Karpas-422 (cell line): ENCODE measurements at regions not wholly inside any gene's neighbourhood (a gene's known extent, or its start where the extent isn't known, plus 50 kb on each side); places are given as distances from the start of the nearest gene placed in this dataset.
A peak's percentile ranks its signal among the peaks of the same experiment; 100 is the strongest.
"Not testable (repeated sequence)": the region's sequence is repeated elsewhere in the genome, so short reads cannot be mapped to it uniquely, and the experiment has no call there.

Experiments
- DNase-seq: peaks from one replicate; pipeline ENCODE4 v3.0.0-alpha.2; 2015
- H2AFZ ChIP-seq: fragments of 200-600 bp; sonication (generic); 2 replicates; pipeline ENCODE4 v1.6.1; 2014; ENCODE audit warnings: antibody characterized with exemption, low read length, mixed read lengths
- H3K27ac ChIP-seq: fragments of 200-600 bp; sonication (generic); 2 replicates; pipeline ENCODE4 v1.5.1; 2014; ENCODE audit warnings: mild to moderate bottlenecking, low read length, moderate library complexity
- H3K27me3 ChIP-seq: fragments of 200-600 bp; sonication (generic); 2 replicates; pipeline ENCODE4 v1.6.1; 2014; ENCODE audit warnings: low read length, mixed read lengths
- H3K36me3 ChIP-seq: fragments of 200-600 bp; sonication (generic); 2 replicates; pipeline ENCODE4 v1.6.1; 2014; ENCODE audit warnings: low read length, mixed read lengths; ENCODE audit not compliant: insufficient read depth
- H3K4me1 ChIP-seq: fragments of 200-600 bp; sonication (generic); 2 replicates; pipeline ENCODE4 v1.6.1; 2014; ENCODE audit warnings: mild to moderate bottlenecking, low read length, mixed read lengths
- H3K4me2 ChIP-seq: fragments of 200-600 bp; sonication (generic); 2 replicates; pipeline ENCODE4 v1.6.1; 2014; ENCODE audit warnings: low read length, low read depth, mild to moderate bottlenecking; ENCODE audit not compliant: poor library complexity, severe bottlenecking
- H3K4me3 ChIP-seq: fragments of 200-600 bp; sonication (generic); 2 replicates; pipeline ENCODE4 v1.5.1; 2014; ENCODE audit warnings: mild to moderate bottlenecking, antibody characterized with exemption, low read length, mixed read lengths
- H3K79me2 ChIP-seq: fragments of 200-600 bp; sonication (generic); 2 replicates; pipeline ENCODE4 v1.6.1; 2014; ENCODE audit warnings: mild to moderate bottlenecking, low read length, mixed read lengths
- H3K9ac ChIP-seq: fragments of 200-600 bp; sonication (generic); 2 replicates; pipeline ENCODE4 v1.6.0; 2014; ENCODE audit warnings: low read length
- H3K9me2 ChIP-seq: fragments of 200-600 bp; sonication (generic), shearing (Covaris generic); replicated peaks from 2 replicates; pipeline ENCODE4 v1.6.0; 2014; ENCODE audit warnings: mild to moderate bottlenecking, low read length, moderate library complexity; ENCODE audit not compliant: insufficient read depth
- H3K9me3 ChIP-seq: fragments of 300-700, 200-600 bp; sonication (generic); 2 replicates; pipeline ENCODE4 v1.6.1; 2014; ENCODE audit warnings: low read length, mixed read lengths
- H4K20me1 ChIP-seq: fragments of 200-600 bp; sonication (generic); 2 replicates; pipeline ENCODE4 v1.6.1; 2014; ENCODE audit warnings: mild to moderate bottlenecking, antibody characterized with exemption, low read length, low read depth; ENCODE audit not compliant: insufficient read depth

DNA sequence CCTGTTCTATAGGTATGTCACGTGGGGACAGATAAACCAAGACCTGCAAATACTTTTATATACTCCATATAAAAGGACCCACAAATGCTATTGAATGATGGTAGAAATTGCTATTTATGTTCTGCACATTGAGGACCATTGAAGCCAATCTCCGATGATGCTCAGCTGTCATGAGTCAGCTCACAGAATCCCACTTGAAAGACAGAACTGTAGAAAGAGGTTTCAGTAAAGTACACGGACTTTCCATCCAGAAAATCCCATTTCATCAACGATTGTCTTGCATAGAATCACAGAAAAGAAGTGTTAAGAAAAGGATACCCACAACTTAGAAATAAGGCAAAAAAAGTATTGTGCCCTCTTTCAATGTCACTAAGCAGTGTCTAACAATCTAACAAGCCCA, 169.0 kb upstream of the COPS8 start:
- Histone ChIP-seq H4K20me1 (no peaks in the 10 kb centered on the region), H3K9me3 (no peaks in the 10 kb centered on the region), H3K27me3 (no peaks in the 10 kb centered on the region), H3K4me2 (no peak overlapping the region), H3K4me3 (no peak overlapping the region), H2AFZ (no peak overlapping the region), H3K79me2 (no peaks in the 10 kb centered on the region), H3K9ac (no peak overlapping the region), H3K27ac (no peak overlapping the region), H3K4me1 (peaks cover 12% of the 10 kb centered on the region), H3K9me2 (no peaks in the 10 kb centered on the region), H3K36me3 (no peaks in the 10 kb centered on the region)
- DNase-seq = no peak

DNA sequence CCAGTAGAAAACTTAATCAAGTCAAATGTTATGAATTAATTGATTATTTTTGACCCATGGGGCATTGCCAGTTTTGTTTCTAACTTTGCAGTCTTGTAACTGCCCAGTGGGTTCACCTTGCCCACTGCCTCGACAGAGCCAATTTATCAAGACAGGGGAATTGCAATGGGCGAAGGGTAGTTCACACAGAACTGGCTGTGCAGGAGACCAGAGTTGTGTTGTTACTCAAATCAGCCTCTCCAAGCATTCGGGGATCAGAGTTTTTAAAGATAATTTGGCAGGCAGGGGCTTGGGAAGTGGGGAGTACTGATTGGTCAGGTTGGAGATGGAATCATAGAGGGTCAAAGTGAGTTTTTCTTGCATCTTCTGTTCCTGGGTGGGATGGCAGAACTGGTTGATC, 168.5 kb upstream of the COPS8 start:
- Histone ChIP-seq H3K4me2 (no peak overlapping the region), H2AFZ (no peak overlapping the region), H3K4me3 (no peak overlapping the region), H3K27me3 (no peaks in the 10 kb centered on the region), H3K4me1 (peaks cover 12% of the 10 kb centered on the region), H3K27ac (no peak overlapping the region), H3K36me3 (no peaks in the 10 kb centered on the region), H3K79me2 (no peaks in the 10 kb centered on the region), H3K9me2 (no peaks in the 10 kb centered on the region), H3K9ac (no peak overlapping the region), H3K9me3 (no peaks in the 10 kb centered on the region), H4K20me1 (no peaks in the 10 kb centered on the region)
- DNase-seq = no peak

DNA sequence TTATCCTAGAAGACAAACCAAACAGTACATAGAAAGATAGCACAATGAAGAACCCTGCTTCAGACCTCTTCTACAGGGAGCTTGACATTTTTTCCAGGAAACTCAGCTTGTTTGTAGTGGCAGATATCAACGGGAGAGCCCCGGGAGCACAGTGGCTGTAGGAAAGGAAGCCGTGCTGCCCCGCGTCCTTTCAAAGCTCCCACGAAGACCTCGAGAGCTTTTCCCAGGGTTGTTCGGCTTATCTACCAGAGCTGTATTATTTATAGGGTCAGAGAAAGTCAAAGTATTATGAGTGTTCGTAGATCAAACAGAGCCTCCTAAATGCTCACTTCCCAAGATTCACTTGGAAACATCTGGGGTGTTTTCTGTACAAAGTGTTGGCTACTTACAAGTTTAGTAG, 167.1 kb upstream of the COPS8 start:
- no peak for DNase-seq
- Histone ChIP-seq H3K9me2 (no peaks in the 10 kb centered on the region), H3K79me2 (no peaks in the 10 kb centered on the region), H3K9ac (no peak overlapping the region), H3K27me3 (no peaks in the 10 kb centered on the region), H3K36me3 (no peaks in the 10 kb centered on the region), H3K4me3 (no peak overlapping the region), H4K20me1 (no peaks in the 10 kb centered on the region), H3K4me2 (no peak overlapping the region), H3K9me3 (no peaks in the 10 kb centered on the region), H3K4me1 (peaks cover 12% of the 10 kb centered on the region), H3K27ac (no peak overlapping the region), H2AFZ (no peak overlapping the region)

DNA sequence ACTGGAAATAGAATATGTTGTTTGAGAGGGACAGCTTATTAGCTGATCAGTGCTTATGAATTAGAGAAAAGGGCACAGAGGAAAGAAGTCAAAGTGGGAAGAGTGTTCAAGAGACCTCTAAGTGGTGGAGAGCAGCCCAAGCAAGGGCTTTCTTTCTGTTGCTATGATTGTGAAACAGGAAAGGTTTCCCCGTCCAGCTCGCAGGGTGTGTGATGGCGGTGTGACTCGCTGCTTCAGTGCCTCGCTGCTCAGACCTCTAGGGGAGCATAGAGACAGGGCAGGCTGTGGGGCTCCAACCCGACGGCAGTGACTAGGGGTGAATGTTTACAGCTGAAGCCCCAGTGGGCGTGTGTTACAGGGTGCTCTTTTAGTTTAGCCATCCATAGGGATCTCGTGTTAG, 166.5 kb upstream of the COPS8 start:
- no peaks in the 10 kb centered on the region for H3K9me3 ChIP-seq
- H4K20me1 ChIP-seq = no peaks in the 10 kb centered on the region
- no peaks in the 10 kb centered on the region for H3K9me2 ChIP-seq
- peaks cover 12% of the 10 kb centered on the region for H3K4me1 ChIP-seq
- DNase-seq = no peak
- H3K4me3 ChIP-seq = no peak overlapping the region
- no peak overlapping the region for H3K9ac ChIP-seq
- H3K27me3 ChIP-seq = no peaks in the 10 kb centered on the region
- no peaks in the 10 kb centered on the region for H3K79me2 ChIP-seq
- H3K27ac ChIP-seq = no peak overlapping the region
- no peak overlapping the region for H2AFZ ChIP-seq
- no peak overlapping the region for H3K4me2 ChIP-seq
- no peaks in the 10 kb centered on the region for H3K36me3 ChIP-seq

DNA sequence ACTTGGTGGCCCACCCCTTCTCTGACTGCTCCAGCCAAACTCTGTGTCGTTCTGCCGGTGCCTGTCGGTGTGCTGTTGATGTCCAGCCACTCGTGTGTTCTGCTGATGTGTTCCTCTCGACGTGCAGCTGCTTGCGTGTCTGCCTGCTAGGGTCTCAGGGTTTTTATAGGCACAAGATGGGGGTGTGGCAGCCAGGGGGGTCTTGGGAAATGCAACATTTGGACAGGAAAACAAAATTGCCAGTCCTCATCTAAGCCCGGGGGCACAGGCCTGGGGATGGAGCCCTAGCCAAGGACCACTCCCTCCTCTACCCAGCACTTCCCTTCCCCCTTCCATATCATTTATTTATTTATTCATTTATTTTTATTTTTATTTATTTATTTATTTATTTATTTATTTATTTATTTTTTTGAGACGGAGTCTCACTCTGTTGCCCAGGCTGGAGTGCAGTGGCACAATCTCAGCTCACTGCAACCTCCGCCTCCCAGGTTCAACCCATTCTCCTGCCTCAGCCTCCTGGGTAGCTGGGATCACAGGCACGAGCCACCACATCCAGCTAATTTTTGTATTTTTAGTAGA, 165.8 kb upstream of the COPS8 start:
- not testable (repeated sequence) for H4K20me1 ChIP-seq, H3K4me2 ChIP-seq, H3K36me3 ChIP-seq, H3K27me3 ChIP-seq, DNase-seq, H3K9me3 ChIP-seq, H3K9me2 ChIP-seq, H2AFZ ChIP-seq, H3K4me3 ChIP-seq, H3K27ac ChIP-seq, H3K9ac ChIP-seq, H3K79me2 ChIP-seq
- H3K4me1 ChIP-seq = peaks cover 12% of the 10 kb centered on the region

DNA sequence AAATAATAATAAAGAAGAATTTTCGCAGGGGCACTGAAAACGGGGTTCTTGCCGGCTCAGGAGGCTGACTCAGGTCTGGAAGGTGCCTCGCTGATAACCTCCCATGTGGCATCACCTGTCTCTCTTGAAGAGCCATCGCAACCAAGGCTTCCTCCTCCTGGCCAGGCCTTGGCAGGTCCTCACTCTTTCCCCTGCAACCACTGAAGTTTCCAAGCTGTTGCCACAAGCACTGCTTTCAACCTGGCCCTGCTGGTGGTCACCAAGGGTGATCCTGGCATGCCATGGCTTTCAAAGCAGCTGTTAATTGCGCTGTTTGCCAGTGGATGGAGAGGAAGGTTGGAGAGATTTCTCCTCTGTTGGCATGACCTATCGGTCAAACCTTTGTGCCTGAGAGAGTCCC, 163.6 kb upstream of the COPS8 start:
- no peak overlapping the region for H3K9ac ChIP-seq
- no peak overlapping the region for H3K4me2 ChIP-seq
- H3K27ac ChIP-seq = no peak overlapping the region
- H3K36me3 ChIP-seq = no peaks in the 10 kb centered on the region
- no peaks in the 10 kb centered on the region for H3K9me2 ChIP-seq
- no peaks in the 10 kb centered on the region for H3K79me2 ChIP-seq
- no peaks in the 10 kb centered on the region for H3K4me1 ChIP-seq
- H3K9me3 ChIP-seq = no peaks in the 10 kb centered on the region
- H3K4me3 ChIP-seq = no peak overlapping the region
- no peak overlapping the region for H2AFZ ChIP-seq
- no peaks in the 10 kb centered on the region for H4K20me1 ChIP-seq
- no peaks in the 10 kb centered on the region for H3K27me3 ChIP-seq
- no peak for DNase-seq

DNA sequence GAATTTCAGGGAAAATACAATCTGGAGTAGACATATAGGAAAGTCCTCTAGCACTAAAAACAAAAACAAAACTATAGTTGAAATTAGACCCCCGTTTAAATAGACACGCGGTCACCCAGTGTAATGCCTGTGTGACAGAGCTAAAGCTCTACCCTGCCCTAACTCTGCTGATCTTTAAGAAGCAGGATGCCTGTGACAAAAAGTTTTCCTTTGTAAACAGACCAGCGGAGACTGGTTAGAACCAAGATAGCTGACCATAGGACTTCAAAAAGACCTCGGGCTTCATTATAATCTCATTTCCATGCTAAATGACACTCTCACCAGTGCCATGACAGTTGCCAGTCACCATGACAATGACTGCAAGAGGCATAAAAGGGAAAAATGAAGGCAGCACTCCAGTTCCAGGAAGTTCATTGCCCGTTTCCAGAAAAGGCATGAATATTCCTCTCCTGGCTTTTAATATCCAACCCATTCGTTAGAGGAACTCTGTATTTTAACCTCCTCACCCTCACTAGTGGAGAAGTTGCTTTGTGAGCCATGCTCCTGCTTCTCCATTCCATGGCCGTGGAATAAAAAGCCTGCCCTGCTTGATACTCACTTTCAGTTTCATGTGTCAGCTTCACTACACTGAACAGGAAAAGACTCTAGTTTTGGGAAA, 157.2 kb upstream of the COPS8 start:
- no peak for DNase-seq
- no peak overlapping the region for H2AFZ ChIP-seq

DNA sequence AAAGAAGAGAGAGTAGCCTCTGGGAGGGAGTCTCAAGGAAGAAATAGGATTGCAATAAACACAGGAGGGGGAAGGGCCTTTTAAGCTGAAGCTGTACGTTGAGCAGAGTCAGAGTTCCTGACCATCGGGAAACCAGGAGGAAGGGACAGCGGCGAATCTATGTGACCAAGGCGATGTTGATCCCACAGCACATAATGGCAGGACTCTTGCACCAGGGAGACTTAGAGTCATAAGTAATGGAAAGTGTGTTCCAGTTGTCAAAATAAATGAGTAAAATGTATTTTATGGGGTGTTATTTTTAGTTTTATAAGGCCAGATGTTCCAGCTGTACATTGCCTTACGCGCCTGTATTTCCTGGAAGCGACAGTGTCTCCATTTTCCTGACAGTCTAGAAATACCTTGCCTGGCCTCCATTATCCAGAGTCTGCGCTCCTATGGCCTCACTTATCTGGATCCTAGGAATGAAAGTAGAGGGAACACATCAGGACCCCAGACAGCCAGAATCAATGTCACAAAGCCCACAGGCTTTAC, 152.8 kb upstream of the COPS8 start:
- Histone ChIP-seq H3K36me3 (no peaks in the 10 kb centered on the region), H3K4me2 (no peak overlapping the region), H3K4me1 (no peaks in the 10 kb centered on the region), H2AFZ (no peak overlapping the region), H3K79me2 (no peaks in the 10 kb centered on the region), H4K20me1 (no peaks in the 10 kb centered on the region), H3K9me3 (no peaks in the 10 kb centered on the region), H3K9me2 (no peaks in the 10 kb centered on the region), H3K4me3 (no peak overlapping the region), H3K27ac (no peak overlapping the region), H3K27me3 (no peaks in the 10 kb centered on the region), H3K9ac (no peak overlapping the region)
- DNase-seq = no peak

More for the DNA sequence above, 157.2 kb upstream of the COPS8 start:
- Histone ChIP-seq H3K27me3 (no peaks in the 10 kb centered on the region), H3K36me3 (no peaks in the 10 kb centered on the region), H3K9me2 (no peaks in the 10 kb centered on the region), H4K20me1 (no peaks in the 10 kb centered on the region), H3K4me2 (peak overlapping the region; percentile 12), H3K9ac (no peak overlapping the region), H3K9me3 (no peaks in the 10 kb centered on the region), H3K27ac (no peak overlapping the region), H3K4me3 (no peak overlapping the region), H3K4me1 (no peaks in the 10 kb centered on the region), H3K79me2 (no peaks in the 10 kb centered on the region)
